Skeletal muscle satellite cell (primary cell): ENCODE measurements at regions not wholly inside any gene's neighbourhood (a gene's known extent, or its start where the extent isn't known, plus 50 kb on each side); places are given as distances from the start of the nearest gene placed in this dataset.
"Not testable (repeated sequence)": the region's sequence is repeated elsewhere in the genome, so short reads cannot be mapped to it uniquely, and the experiment has no call there.

Experiments used
- H3K27me3 ChIP-seq: 2 replicates; pipeline ENCODE4 v1.7.0; 2013; ENCODE audit warnings: low read length; ENCODE audit not compliant: control insufficient read depth, insufficient read depth
- H3K36me3 ChIP-seq: 2 replicates; pipeline ENCODE4 v1.7.0; 2013; ENCODE audit warnings: mild to moderate bottlenecking, control low read depth, low read length; ENCODE audit not compliant: insufficient read depth
- H3K4me1 ChIP-seq: 2 replicates; pipeline ENCODE4 v1.7.0; 2013; ENCODE audit warnings: low read length; ENCODE audit not compliant: control insufficient read depth, insufficient read depth
- H3K4me2 ChIP-seq: 2 replicates; pipeline ENCODE4 v1.7.0; 2013; ENCODE audit warnings: mild to moderate bottlenecking, low read length
- H3K4me3 ChIP-seq: 2 replicates; pipeline ENCODE4 v1.7.0; 2013; ENCODE audit warnings: low read length
- H3K9ac ChIP-seq: 2 replicates; pipeline ENCODE4 v1.7.0; 2013; ENCODE audit warnings: mild to moderate bottlenecking, low read depth, low read length, moderate library complexity
- H3K9me3 ChIP-seq: replicated peaks from 2 replicates; pipeline ENCODE4 v1.7.0; 2013; ENCODE audit warnings: mild to moderate bottlenecking, control low read depth, low read length

DNA sequence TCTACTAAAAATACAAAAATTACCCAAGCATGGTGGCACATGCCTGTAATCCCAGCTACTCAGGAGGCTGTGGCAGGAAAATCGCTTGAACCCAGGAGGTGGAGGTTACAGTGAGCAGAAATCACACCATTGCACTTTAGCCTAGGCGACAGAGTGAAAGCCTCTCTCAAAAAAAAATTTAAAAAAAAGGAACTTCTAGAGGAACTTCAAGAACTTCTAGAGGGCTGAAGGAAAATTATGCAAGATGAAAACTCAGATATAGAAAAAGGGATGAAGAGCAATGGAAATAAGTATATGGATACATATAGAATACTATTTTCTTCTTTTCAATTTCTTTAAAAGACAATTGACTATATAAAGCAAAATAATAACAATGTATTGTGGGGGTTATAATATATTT is 51.2 kb upstream of the PRR5 start:
- H3K27me3 ChIP-seq = peaks cover 4% of the 10 kb centered on the region
- H3K4me1 ChIP-seq = no peaks in the 10 kb centered on the region
- H3K9ac ChIP-seq = no peak overlapping the region
- no peaks in the 10 kb centered on the region for H3K9me3 ChIP-seq
- H3K4me2 ChIP-seq = no peak overlapping the region
- H3K36me3 ChIP-seq = no peaks in the 10 kb centered on the region
- H3K4me3 ChIP-seq = no peak overlapping the region

DNA sequence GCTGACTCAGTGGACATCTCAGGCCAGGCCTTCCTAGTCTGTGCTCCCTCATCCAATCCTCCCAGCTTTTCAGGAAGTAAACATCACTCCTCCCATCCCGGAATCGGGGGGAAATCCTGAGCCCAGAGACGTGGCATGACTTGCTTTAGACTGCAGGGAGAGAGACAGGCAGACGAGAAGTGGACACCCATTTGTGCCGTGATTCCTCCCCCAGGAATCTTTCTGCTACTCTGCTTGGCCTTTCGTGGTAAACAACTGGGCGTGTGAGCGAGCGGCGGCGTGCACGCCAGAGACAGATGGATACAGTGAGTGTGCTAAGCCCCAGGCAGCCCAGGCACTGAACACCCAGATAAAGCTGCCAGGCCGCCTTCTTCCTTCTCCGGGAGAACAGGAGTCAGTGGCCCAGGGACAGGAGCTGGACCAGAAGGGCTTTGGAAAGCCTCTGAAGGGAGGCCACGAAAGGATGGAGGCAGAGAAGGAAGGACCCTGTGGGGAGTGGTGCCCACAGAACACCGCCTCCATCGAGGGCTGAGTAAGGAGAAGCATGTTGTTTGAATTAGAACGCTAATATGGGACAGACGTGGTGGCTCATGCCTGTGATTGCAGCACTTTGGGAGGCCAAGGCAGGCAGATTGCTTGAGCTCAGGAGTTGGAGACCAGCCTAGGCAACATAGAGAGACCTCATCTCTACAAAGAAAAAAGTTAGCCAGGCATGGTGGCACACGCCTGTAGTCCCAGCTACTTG is 53.0 kb upstream of the PRR5 start:
- Histone ChIP-seq H3K4me2 (no peak overlapping the region), H3K4me1 (no peaks in the 10 kb centered on the region), H3K36me3 (no peaks in the 10 kb centered on the region), H3K9me3 (no peaks in the 10 kb centered on the region), H3K9ac (no peak overlapping the region), H3K4me3 (no peak overlapping the region), H3K27me3 (peaks cover 14% of the 10 kb centered on the region)

- H3K9me3 ChIP-seq = no peaks in the 10 kb centered on the region
- H3K36me3 ChIP-seq = no peaks in the 10 kb centered on the region
- H3K27me3 ChIP-seq = peaks cover 14% of the 10 kb centered on the region
- H3K4me2 ChIP-seq = no peak overlapping the region
- H3K4me1 ChIP-seq = no peaks in the 10 kb centered on the region
- H3K4me3 ChIP-seq = no peak overlapping the region
- H3K9ac ChIP-seq = no peak overlapping the region
Measured at GRCh38 chr22:44648085-44648820, 53.8 kb upstream of the PRR5 start.

DNA sequence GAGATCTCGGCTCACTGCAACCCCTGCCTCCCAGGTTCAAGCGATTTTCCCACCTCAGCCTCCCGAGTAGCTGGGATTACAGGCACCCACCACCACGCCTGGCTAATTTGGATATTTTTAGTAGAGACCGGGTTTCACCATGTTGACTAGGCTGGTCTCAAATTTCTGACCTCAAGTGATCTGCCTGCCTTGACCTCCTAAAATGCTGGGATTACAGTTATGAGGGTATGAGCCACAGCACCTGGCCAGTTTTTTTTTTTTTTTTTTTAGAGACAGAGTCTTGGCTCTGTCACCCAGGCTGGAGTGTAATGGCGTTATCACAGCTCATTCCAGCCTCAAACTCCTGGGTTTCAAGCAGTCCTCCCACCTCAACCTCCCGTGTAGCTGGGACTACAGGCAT is 54.9 kb upstream of the PRR5 start:
- Histone ChIP-seq H3K4me2 (no peak overlapping the region), H3K4me3 (no peak overlapping the region), H3K36me3 (no peaks in the 10 kb centered on the region), H3K4me1 (no peaks in the 10 kb centered on the region), H3K27me3 (peaks cover 16% of the 10 kb centered on the region), H3K9me3 (no peaks in the 10 kb centered on the region), H3K9ac (no peak overlapping the region)

GRCh38 chr22:44646668-44647067 is 55.3 kb upstream of the PRR5 start:
- Histone ChIP-seq H3K36me3 (no peaks in the 10 kb centered on the region), H3K9ac (no peak overlapping the region), H3K4me2 (no peak overlapping the region), H3K4me1 (no peaks in the 10 kb centered on the region), H3K9me3 (no peaks in the 10 kb centered on the region), H3K4me3 (no peak overlapping the region), H3K27me3 (peaks cover 16% of the 10 kb centered on the region)

GRCh38 chr22:44646141-44646540 is 55.9 kb upstream of the PRR5 start:
- Histone ChIP-seq H3K4me2 (no peak overlapping the region), H3K4me3 (no peak overlapping the region), H3K36me3 (no peaks in the 10 kb centered on the region), H3K9ac (no peak overlapping the region), H3K9me3 (no peaks in the 10 kb centered on the region), H3K4me1 (no peaks in the 10 kb centered on the region), H3K27me3 (peaks cover 19% of the 10 kb centered on the region)

DNA sequence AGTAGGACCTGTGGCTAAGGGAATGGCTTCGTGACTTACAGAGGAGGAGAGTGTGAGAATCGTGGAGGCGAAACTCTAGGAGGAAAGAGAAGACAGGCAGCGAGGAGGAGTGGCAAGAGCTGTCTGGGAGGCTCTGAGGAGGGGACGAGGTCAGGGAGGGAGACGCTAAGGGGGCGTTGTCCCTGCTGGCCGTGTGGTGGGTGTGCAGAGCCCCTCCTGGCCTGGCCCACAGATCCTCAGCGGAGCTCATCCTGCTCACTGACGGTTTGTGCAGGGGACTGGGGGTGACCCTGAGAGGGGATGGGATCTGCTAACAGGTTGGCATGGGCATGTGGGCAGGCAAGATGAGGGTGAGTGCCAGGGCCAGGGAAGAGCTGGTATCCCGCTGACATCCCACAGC is 56.5 kb upstream of the PRR5 start:
- peaks cover 25% of the 10 kb centered on the region for H3K27me3 ChIP-seq
- no peak overlapping the region for H3K4me3 ChIP-seq
- no peak overlapping the region for H3K9ac ChIP-seq

GRCh38 chr22:44645083-44645482 is 56.9 kb upstream of the PRR5 start:
- no peaks in the 10 kb centered on the region for H3K9me3 ChIP-seq
- H3K4me2 ChIP-seq = no peak overlapping the region
- no peaks in the 10 kb centered on the region for H3K4me1 ChIP-seq
- peaks cover 24% of the 10 kb centered on the region for H3K27me3 ChIP-seq
- no peak overlapping the region for H3K9ac ChIP-seq
- H3K36me3 ChIP-seq = no peaks in the 10 kb centered on the region
- H3K4me3 ChIP-seq = no peak overlapping the region

More for the DNA sequence above, 56.5 kb upstream of the PRR5 start:
- no peak overlapping the region for H3K4me2 ChIP-seq
- H3K4me1 ChIP-seq = no peaks in the 10 kb centered on the region
- H3K36me3 ChIP-seq = no peaks in the 10 kb centered on the region
- no peaks in the 10 kb centered on the region for H3K9me3 ChIP-seq

- not testable (repeated sequence) for H3K9ac ChIP-seq, H3K36me3 ChIP-seq, H3K4me1 ChIP-seq, H3K4me3 ChIP-seq, H3K9me3 ChIP-seq, H3K4me2 ChIP-seq
- H3K27me3 ChIP-seq = peaks cover 31% of the 10 kb centered on the region
Measured at GRCh38 chr22:44643526-44644101, 58.4 kb upstream of the PRR5 start.

DNA sequence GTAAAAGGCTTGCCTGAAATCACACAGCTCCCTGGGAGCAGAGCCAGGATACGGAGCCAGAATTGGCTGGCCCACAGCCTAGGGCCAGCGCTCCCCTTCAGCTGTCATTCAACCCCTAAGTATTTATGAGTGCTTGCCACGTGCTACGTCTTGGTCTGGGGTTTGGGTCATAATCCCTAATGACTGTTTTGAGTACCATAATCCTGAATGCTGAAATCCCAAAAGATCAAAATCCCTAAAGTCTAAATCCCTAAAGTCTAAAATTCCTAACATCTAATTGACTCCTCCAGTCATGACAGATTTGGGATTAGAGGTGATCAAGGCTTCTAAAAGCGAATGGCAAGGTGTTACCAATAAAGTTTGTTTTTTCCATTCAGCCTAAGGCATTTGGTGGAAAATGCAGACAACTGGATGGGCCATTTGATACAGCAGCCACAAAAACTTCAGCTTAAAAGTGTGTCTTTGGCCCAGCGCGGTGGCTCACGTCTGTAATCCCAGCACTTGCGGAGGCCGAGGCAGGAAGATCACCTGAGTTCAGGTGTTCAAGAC is 59.8 kb upstream of the PRR5 start:
- no peak overlapping the region for H3K4me2 ChIP-seq
- H3K9ac ChIP-seq = no peak overlapping the region
- no peaks in the 10 kb centered on the region for H3K4me1 ChIP-seq
- no peak overlapping the region for H3K4me3 ChIP-seq
- no peaks in the 10 kb centered on the region for H3K36me3 ChIP-seq
- H3K9me3 ChIP-seq = no peaks in the 10 kb centered on the region
- peaks cover 31% of the 10 kb centered on the region for H3K27me3 ChIP-seq

DNA sequence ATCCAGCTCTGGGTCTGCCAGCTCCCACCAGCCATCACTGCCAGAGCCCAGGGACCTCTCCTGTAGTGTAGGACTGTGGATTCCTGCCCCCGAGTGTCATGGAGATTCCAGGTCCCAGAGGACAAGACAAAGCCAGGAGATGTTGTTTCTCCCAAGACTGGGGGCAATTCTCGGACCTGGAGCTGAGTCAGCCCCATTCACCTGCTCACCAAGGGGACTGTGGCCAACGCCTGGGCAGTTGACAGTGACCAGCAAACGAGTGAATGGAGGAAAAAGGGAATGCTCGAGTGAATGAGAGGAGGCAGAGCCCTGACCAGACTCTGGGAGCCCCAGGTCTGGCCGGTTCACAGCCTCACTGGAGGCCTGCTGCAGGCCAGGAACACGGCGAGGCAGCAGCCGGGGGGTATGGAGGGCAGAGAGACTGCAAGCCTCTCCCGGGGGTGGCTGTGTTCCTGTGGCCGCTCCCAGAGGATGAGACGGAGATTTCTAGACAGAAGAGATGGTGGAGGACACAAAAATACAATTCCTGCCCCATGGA is 61.3 kb upstream of the PRR5 start:
- Histone ChIP-seq H3K36me3 (no peaks in the 10 kb centered on the region), H3K4me3 (no peak overlapping the region), H3K9ac (no peak overlapping the region), H3K4me2 (no peak overlapping the region), H3K27me3 (peaks cover 31% of the 10 kb centered on the region), H3K4me1 (no peaks in the 10 kb centered on the region), H3K9me3 (no peaks in the 10 kb centered on the region)
